ENCODE measurements at regions not wholly inside any gene's neighbourhood (a gene's known extent, or its start where the extent isn't known, plus 50 kb on each side); places are given as distances from the start of the nearest gene placed in this dataset.

DNA sequence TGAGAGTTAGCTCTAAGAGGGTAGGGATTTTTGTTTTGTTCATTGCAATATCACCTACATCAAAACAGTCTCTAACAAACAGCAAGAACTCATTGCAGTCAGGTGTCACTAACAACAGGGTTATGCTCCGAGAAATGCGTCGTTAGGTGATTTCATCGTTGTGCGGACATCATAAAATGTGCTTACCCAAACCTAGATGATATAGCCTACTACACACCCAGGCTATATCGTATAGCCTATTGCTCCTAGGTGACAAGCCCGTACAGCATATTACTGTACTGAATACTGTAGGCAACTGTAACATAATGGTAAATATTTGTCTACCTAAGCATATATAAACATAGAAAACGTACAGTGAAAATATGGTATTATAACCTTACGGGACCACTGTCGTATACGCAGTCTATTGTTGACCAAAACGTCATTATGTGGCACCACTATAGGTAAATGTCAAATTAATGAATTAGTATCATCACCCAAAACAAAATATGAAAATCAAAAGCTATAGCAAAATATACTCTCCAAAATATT lies 49.9 kb upstream of the TAB2 start:
- dilution Hi-C loops (cut with MboI; ENCODE audit: extremely low pct_ligation_motif_present, low sequenced_read_pairs), result no loop called here
- Histone ChIP-seq H4K20me1 (ENCODE audit: control insufficient read depth, extremely low read depth, insufficient read depth, low read length) (no peaks in the 10 kb centered on the region), H3K4me1 (ENCODE audit: control insufficient read depth, extremely low read depth, insufficient read depth, low read length) (no peaks in the 10 kb centered on the region), H3K9ac (ENCODE audit: control insufficient read depth, extremely low read depth, insufficient read depth, low read length) (no peak overlapping the region), H2AFZ (ENCODE audit: control insufficient read depth, low read length) (no peak overlapping the region), H3K9me3 (ENCODE audit: control insufficient read depth, low read depth, low read length) (no peaks in the 10 kb centered on the region), H3K27ac (ENCODE audit: control insufficient read depth, insufficient read depth, low read length) (no peak overlapping the region), H3K4me3 (ENCODE audit: control insufficient read depth in 2 of 3, extremely low read depth in 1 of 3, insufficient read depth in 2 of 3, low read depth in 1 of 3, low read length in 3 of 3) (no peak overlapping the region), H3K36me3 (ENCODE audit: control insufficient read depth in 2 of 2, extremely low read depth in 1 of 2, insufficient read depth in 2 of 2, low read length in 2 of 2) (no peaks in the 10 kb centered on the region), H3K4me2 (ENCODE audit: control insufficient read depth, extremely low read depth, insufficient read depth, low read depth, low read length) (no peak overlapping the region), H3K27me3 (ENCODE audit: control insufficient read depth, extremely low read depth, insufficient read depth, low read length) (peaks cover 3% of the 10 kb centered on the region), H3K79me2 (ENCODE audit: control insufficient read depth, insufficient read depth, low read length) (no peaks in the 10 kb centered on the region), H3K9me1 (ENCODE audit: control insufficient read depth, extremely low read depth, insufficient read depth, low read length) (no peaks in the 10 kb centered on the region)
- FAIRE-seq (no peak), DNase-seq (ENCODE audit: low read depth, low spot score) (no peak)
- TF ChIP-seq EZH2 (IDR thresholded peaks at IDR 0.05; ENCODE audit: low read length), result no peak
- TF ChIP-seq, protein P1, sequence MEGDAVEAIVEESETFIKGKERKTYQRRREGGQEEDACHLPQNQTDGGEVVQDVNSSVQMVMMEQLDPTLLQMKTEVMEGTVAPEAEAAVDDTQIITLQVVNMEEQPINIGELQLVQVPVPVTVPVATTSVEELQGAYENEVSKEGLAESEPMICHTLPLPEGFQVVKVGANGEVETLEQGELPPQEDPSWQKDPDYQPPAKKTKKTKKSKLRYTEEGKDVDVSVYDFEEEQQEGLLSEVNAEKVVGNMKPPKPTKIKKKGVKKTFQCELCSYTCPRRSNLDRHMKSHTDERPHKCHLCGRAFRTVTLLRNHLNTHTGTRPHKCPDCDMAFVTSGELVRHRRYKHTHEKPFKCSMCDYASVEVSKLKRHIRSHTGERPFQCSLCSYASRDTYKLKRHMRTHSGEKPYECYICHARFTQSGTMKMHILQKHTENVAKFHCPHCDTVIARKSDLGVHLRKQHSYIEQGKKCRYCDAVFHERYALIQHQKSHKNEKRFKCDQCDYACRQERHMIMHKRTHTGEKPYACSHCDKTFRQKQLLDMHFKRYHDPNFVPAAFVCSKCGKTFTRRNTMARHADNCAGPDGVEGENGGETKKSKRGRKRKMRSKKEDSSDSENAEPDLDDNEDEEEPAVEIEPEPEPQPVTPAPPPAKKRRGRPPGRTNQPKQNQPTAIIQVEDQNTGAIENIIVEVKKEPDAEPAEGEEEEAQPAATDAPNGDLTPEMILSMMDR (optimal IDR thresholded peaks at IDR 0.05 in 1 of 3, IDR thresholded peaks at IDR 0.05 in 1 of 3, conservative IDR thresholded peaks at IDR 0.05 in 1 of 3; ENCODE audit: extremely low read depth in 1 of 3, insufficient read depth in 2 of 3, low read length in 3 of 3), result no peak

Measured in keratinocyte (primary cell).